ENCODE measurements at regions not wholly inside any gene's neighbourhood (a gene's known extent, or its start where the extent isn't known, plus 50 kb on each side); places are given as distances from the start of the nearest gene placed in this dataset.
"Not testable (repeated sequence)": the region's sequence is repeated elsewhere in the genome, so short reads cannot be mapped to it uniquely, and the experiment has no call there.

GRCh38 chr1:60949154-60949825 lies 133.1 kb upstream of the NFIA start:
- DNase-seq, result no peak

- no peak for DNase-seq
These were observed 133.9 kb upstream of the NFIA start for GRCh38 chr1:60948486-60948885.

GRCh38 chr1:60947367-60947766 lies 135.0 kb upstream of the NFIA start:
- no peak for DNase-seq

GRCh38 chr1:60942896-60943638 lies 139.3 kb upstream of the NFIA start:
- no peak for DNase-seq

GRCh38 chr1:60942291-60942690 lies 140.1 kb upstream of the NFIA start:
- DNase-seq, result no peak

- not testable (repeated sequence) for DNase-seq
These were observed 141.7 kb upstream of the NFIA start for GRCh38 chr1:60940685-60941084.

- DNase-seq, result no peak
These were observed 144.6 kb upstream of the NFIA start for GRCh38 chr1:60937720-60938119.

- peak in 2 of 14 donors; percentile 19 to 62 for DNase-seq
These were observed 145.6 kb upstream of the NFIA start for GRCh38 chr1:60936591-60937342.

GRCh38 chr1:60936163-60936562 lies 146.2 kb upstream of the NFIA start:
- peak in 1 of 14 donors; percentile 42 for DNase-seq

GRCh38 chr1:60935599-60936110 lies 146.7 kb upstream of the NFIA start:
- no peak for DNase-seq

GRCh38 chr1:60930130-60930529 lies 152.2 kb upstream of the NFIA start:
- DNase-seq, result no peak

- DNase-seq, result no peak
These were observed 157.2 kb upstream of the NFIA start for GRCh38 chr1:60924964-60925798.

- DNase-seq, result no peak
These were observed 158.2 kb upstream of the NFIA start for GRCh38 chr1:60924165-60924564.

GRCh38 chr1:60923389-60924087 lies 158.8 kb upstream of the NFIA start:
- DNase-seq, result no peak

- peak in 4 of 14 donors; percentile 15 to 53 (median 18) for DNase-seq
These were observed 160.1 kb upstream of the NFIA start for GRCh38 chr1:60922304-60922703.

GRCh38 chr1:60921175-60921574 lies 161.2 kb upstream of the NFIA start:
- DNase-seq, result no peak

GRCh38 chr1:60920561-60920960 lies 161.8 kb upstream of the NFIA start:
- no peak for DNase-seq

- DNase-seq, result no peak
These were observed 163.5 kb upstream of the NFIA start for GRCh38 chr1:60918867-60919266.

GRCh38 chr1:60916906-60917305 lies 165.5 kb upstream of the NFIA start:
- no peak for DNase-seq

GRCh38 chr1:60916199-60916598 lies 166.2 kb upstream of the NFIA start:
- DNase-seq, result no peak

- no peak for DNase-seq
These were observed 166.9 kb upstream of the NFIA start for GRCh38 chr1:60915441-60915840.

GRCh38 chr1:60914982-60915381 lies 167.4 kb upstream of the NFIA start:
- no peak for DNase-seq
